ENCODE measurements at regions not wholly inside any gene's neighbourhood (a gene's known extent, or its start where the extent isn't known, plus 50 kb on each side); places are given as distances from the start of the nearest gene placed in this dataset.

GRCh38 chr13:24093047-24093446 is 67.5 kb upstream of the SPATA13 start:
- Histone ChIP-seq H3K4me3 (no peak overlapping the region), H3K9ac (ENCODE audit: insufficient read depth in 1 of 2, low read length in 2 of 2) (no peak overlapping the region), H3K4me1 (ENCODE audit: control insufficient read depth in 5 of 5, insufficient read depth in 5 of 5, low read length in 5 of 5) (peaks cover 0 to 10% (median under 1%) of the 10 kb centered on the region in 5 donors), H3K36me3 (ENCODE audit: control insufficient read depth in 4 of 4, insufficient read depth in 4 of 4, low read length in 4 of 4) (no peaks in the 10 kb centered on the region), H3K27me3 (ENCODE audit: control insufficient read depth in 3 of 3, insufficient read depth in 3 of 3, low read length in 2 of 3) (no peaks in the 10 kb centered on the region), H3K27ac (ENCODE audit: low read depth in 1 of 2, low read length in 1 of 2) (peak overlapping the region in 1 of 2 donors; percentile 63), H3K9me3 (ENCODE audit: control insufficient read depth in 4 of 4, insufficient read depth in 3 of 4, low read length in 3 of 4) (peaks cover 0 to 2% (median 0%) of the 10 kb centered on the region in 4 donors)
- 77 to 80% methylated on average over 3 of the region's 3 CpGs for WGBS, 2 donors
- DNase-seq (no peak), ATAC-seq (ENCODE audit: insufficient read depth, low FRiP score) (no peak)
- no peak for TF ChIP-seq CTCF (IDR thresholded peaks at IDR 0.05; ENCODE audit: control extremely low read depth, extremely low read depth)

- 94 to 95% methylated on average over 3 of the region's 3 CpGs for WGBS, 2 donors
- DNase-seq (no peak), ATAC-seq (ENCODE audit: insufficient read depth, low FRiP score) (no peak)
- peaks cover 0 to 6% (median 0%) of the 10 kb centered on the region in 5 donors for H3K4me1 ChIP-seq (ENCODE audit: control insufficient read depth in 5 of 5, insufficient read depth in 5 of 5, low read length in 5 of 5)
- TF ChIP-seq CTCF (IDR thresholded peaks at IDR 0.05; ENCODE audit: control extremely low read depth, extremely low read depth): no peak
- H3K4me3 ChIP-seq: no peak overlapping the region
- H3K27me3 ChIP-seq (ENCODE audit: control insufficient read depth in 3 of 3, insufficient read depth in 3 of 3, low read length in 2 of 3): no peaks in the 10 kb centered on the region
- no peak overlapping the region for H3K27ac ChIP-seq (ENCODE audit: low read depth in 1 of 2, low read length in 1 of 2)
- no peak overlapping the region for H3K9ac ChIP-seq (ENCODE audit: insufficient read depth in 1 of 2, low read length in 2 of 2)
- H3K9me3 ChIP-seq (ENCODE audit: control insufficient read depth in 4 of 4, insufficient read depth in 3 of 4, low read length in 3 of 4): no peaks in the 10 kb centered on the region
- H3K36me3 ChIP-seq (ENCODE audit: control insufficient read depth in 4 of 4, insufficient read depth in 4 of 4, low read length in 4 of 4): no peaks in the 10 kb centered on the region
These were observed 63.9 kb upstream of the SPATA13 start for GRCh38 chr13:24096659-24097058.

GRCh38 chr13:24097064-24097463 is 63.5 kb upstream of the SPATA13 start:
- Histone ChIP-seq H3K27me3 (ENCODE audit: control insufficient read depth in 3 of 3, insufficient read depth in 3 of 3, low read length in 2 of 3) (no peaks in the 10 kb centered on the region), H3K36me3 (ENCODE audit: control insufficient read depth in 4 of 4, insufficient read depth in 4 of 4, low read length in 4 of 4) (no peaks in the 10 kb centered on the region), H3K9me3 (ENCODE audit: control insufficient read depth in 4 of 4, insufficient read depth in 3 of 4, low read length in 3 of 4) (no peaks in the 10 kb centered on the region), H3K4me1 (ENCODE audit: control insufficient read depth in 5 of 5, insufficient read depth in 5 of 5, low read length in 5 of 5) (peaks cover 0 to 4% (median 0%) of the 10 kb centered on the region in 5 donors), H3K9ac (ENCODE audit: insufficient read depth in 1 of 2, low read length in 2 of 2) (no peak overlapping the region), H3K4me3 (no peak overlapping the region), H3K27ac (ENCODE audit: low read depth in 1 of 2, low read length in 1 of 2) (no peak overlapping the region)
- TF ChIP-seq CTCF (IDR thresholded peaks at IDR 0.05; ENCODE audit: control extremely low read depth, extremely low read depth): no peak
- DNase-seq (no peak), ATAC-seq (ENCODE audit: insufficient read depth, low FRiP score) (no peak)
- 65 to 82% methylated on average over 4 of the region's 4 CpGs for WGBS, 2 donors

GRCh38 chr13:24097667-24098066 is 62.9 kb upstream of the SPATA13 start:
- DNase-seq (no peak), ATAC-seq (ENCODE audit: insufficient read depth, low FRiP score) (no peak)
- H3K36me3 ChIP-seq (ENCODE audit: control insufficient read depth in 4 of 4, insufficient read depth in 4 of 4, low read length in 4 of 4): no peaks in the 10 kb centered on the region
- H3K27me3 ChIP-seq (ENCODE audit: control insufficient read depth in 3 of 3, insufficient read depth in 3 of 3, low read length in 2 of 3): no peaks in the 10 kb centered on the region
- peaks cover 0 to 4% (median 0%) of the 10 kb centered on the region in 5 donors for H3K4me1 ChIP-seq (ENCODE audit: control insufficient read depth in 5 of 5, insufficient read depth in 5 of 5, low read length in 5 of 5)
- WGBS, 2 donors: 82 to 83% methylated on average over 6 of the region's 6 CpGs
- no peaks in the 10 kb centered on the region for H3K9me3 ChIP-seq (ENCODE audit: control insufficient read depth in 4 of 4, insufficient read depth in 3 of 4, low read length in 3 of 4)
- H3K27ac ChIP-seq (ENCODE audit: low read depth in 1 of 2, low read length in 1 of 2): no peak overlapping the region
- no peak for TF ChIP-seq CTCF (IDR thresholded peaks at IDR 0.05; ENCODE audit: control extremely low read depth, extremely low read depth)
- H3K4me3 ChIP-seq: no peak overlapping the region
- H3K9ac ChIP-seq (ENCODE audit: insufficient read depth in 1 of 2, low read length in 2 of 2): no peak overlapping the region

Measured in lung (tissue), 11 donors.